Left forelimb (tissue), 1 donor: ENCODE measurements at regions not wholly inside any gene's neighbourhood (a gene's known extent, or its start where the extent isn't known, plus 50 kb on each side); places are given as distances from the start of the nearest gene placed in this dataset.
"Not testable (repeated sequence)": the region's sequence is repeated elsewhere in the genome, so short reads cannot be mapped to it uniquely, and the experiment has no call there.

Experiments used
- DNase-seq: peaks from one replicate; pipeline ENCODE4 v3.0.0-alpha.2; 2018; ENCODE audit warnings: low spot score

DNA sequence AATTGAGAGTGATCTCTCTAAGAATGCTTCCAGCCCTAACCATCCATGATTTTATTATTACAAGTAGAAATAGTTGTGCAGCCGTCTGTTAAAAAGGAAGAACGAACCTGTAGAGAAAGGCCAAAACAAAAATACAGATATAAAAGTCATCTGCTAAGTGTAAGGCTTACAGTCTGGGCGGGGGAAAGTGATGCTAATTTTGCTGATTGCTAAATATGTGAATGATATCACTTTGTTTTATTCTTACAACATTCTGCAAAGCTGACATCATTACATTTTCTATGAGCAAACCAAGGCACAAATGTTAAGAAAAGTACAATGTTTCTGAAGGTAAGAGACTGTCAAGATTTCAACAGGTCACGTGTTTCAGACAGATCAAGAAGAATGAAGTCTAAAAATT lies 101.5 kb upstream of the RAP1B start:
- DNase-seq = no peak

DNA sequence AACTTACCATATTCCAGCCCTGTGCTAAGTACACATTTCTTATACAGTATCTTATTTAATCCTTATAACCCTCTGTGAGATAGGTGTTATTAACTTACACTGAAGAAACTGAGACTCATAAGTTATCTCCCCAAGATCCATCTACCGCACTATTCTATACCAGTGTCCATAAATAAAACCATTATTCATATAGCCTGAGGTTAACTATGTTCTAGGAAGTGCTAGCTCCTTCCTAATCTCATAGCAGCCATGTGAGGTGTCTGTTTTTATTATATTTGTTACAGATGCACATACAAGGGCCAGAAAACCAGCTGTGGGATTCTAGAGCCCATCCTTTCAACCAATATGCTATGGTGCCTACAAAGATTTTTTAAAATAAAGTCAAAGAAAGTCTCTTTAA lies 100.3 kb upstream of the RAP1B start:
- no peak for DNase-seq

DNA sequence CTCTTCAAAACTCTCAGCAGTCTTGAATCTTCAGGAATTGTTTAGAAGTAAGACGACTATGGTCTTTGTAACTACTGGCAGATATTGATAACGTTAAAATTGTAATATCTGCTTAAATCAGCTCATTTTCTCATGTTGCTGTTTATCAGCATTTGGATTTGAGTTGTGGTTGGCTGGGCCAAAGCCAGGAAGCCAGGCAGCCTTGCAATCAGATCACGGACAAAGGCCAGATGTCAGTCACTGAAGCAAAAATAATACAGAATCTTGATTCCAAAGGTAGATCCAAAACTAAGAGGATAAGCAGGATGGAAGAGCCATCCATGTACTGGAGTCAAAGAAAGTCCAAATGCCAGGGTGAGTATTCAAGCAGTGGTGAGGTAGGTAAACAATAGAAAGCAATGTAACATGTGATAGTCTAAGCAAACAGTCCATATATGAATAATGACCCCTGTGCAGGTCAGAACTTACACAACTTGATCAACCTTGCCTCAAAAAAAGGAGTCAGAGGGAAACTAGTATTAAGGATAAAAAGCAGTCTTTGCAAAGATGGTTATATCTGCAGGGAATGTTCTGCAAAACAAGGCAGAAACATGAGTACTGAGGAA lies 95.8 kb upstream of the RAP1B start:
- DNase-seq = no peak

DNA sequence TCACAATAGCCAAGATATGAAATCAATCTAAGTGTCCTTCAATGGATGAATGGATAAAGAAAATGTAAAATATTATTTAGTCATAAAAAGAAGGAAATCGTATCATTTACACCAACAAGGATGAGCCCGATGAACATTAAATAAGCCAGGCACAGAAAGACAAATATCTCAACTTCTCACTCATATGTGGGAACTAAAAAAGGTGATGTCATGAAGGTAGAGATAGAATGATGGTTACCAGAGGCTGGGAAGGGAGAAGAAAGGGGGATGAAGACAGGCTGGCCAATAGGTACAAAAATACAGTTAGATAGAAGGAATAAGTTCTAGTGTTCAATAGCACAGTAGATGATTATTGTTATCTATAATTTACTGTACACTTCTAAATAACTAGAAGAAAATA lies 94.9 kb upstream of the RAP1B start:
- DNase-seq = no peak

DNA sequence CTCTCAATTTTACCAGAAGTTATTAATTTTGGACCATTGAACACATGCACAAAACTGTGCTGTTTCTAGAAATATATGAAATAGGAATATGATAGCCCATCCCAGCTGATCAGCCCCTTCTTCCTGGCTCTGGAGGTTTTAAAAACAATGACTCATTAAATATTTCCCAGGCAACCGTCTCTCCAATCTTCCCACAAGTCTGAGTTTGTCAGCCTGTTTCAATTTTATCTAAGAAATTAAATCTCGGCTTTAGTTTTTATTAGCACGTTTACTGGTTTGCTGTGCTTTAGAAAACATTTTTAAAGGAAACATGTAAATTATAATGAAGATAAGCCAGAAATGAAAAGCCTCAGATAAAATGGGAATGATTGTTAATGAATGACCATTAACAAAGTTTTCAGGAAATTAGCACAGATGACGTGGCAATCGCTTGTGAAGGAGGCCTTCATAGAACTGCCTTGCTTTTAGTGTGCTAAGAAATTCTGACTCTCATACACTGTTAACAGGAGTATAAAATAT lies 89.3 kb upstream of the RAP1B start:
- DNase-seq = no peak

- DNase-seq = no peak
These were observed 88.7 kb upstream of the RAP1B start for GRCh38 chr12:68521848-68522502.

GRCh38 chr12:68529466-68529865 lies 81.2 kb upstream of the RAP1B start:
- no peak for DNase-seq

DNA sequence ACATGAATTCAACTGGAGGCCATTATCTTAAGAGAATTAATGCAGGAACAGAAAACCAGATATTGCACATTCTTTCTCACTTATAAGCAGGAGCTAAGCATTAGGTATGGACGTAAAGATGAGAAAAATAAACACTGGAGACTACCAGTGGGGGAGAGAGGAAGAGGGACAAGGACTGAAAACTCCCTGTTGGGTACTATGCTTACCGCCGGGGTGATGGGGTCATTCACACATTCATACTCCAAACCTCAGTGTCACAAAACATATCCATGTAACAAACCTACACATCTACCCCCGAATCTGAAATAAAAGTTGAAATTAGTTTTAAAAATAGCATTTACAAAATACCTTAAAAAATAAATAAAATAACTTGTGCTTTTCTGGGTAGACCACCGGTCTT lies 80.8 kb upstream of the RAP1B start:
- DNase-seq = no peak

DNA sequence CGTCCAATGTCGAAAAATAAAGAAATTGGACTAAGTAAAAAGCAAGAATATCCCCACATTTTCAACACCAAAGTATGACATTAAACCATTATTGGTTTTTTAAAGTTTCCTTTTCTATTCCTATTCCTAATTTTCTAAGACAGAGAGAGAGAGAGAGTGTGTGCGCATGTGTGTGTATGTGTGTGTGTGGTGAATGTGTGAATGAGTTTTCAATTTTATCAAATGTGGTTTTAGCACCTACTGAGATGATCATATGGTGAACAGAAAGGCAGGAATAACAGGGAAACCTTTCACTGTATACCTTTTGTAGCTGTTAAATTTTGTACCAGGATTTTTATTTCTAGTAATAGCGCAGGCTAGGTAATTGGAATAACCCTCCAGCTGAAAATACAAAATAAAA lies 80.4 kb upstream of the RAP1B start:
- no peak for DNase-seq

- DNase-seq = no peak
These were observed 79.7 kb upstream of the RAP1B start for GRCh38 chr12:68530965-68531364.

- DNase-seq = no peak
These were observed 78.4 kb upstream of the RAP1B start for GRCh38 chr12:68532204-68532886.

DNA sequence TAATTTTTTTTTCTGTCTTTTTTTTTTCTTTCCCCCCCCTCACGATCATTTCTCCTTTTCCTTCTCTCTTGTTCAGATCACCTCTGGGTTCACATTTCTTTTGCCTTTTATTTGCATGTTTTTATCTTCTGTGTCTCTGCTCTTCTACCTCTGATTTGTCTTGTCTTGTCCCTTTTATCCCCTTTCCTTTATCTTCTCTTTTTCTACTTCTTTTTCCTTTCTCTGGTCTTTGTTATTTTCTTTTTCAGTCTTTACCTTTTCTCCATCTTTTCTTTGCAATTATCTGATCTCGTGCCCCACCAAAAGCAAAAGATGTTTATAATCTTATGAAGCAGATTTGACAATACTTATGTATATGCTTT lies 77.8 kb upstream of the RAP1B start:
- no peak for DNase-seq

GRCh38 chr12:68534108-68534507 lies 76.6 kb upstream of the RAP1B start:
- no peak for DNase-seq

DNA sequence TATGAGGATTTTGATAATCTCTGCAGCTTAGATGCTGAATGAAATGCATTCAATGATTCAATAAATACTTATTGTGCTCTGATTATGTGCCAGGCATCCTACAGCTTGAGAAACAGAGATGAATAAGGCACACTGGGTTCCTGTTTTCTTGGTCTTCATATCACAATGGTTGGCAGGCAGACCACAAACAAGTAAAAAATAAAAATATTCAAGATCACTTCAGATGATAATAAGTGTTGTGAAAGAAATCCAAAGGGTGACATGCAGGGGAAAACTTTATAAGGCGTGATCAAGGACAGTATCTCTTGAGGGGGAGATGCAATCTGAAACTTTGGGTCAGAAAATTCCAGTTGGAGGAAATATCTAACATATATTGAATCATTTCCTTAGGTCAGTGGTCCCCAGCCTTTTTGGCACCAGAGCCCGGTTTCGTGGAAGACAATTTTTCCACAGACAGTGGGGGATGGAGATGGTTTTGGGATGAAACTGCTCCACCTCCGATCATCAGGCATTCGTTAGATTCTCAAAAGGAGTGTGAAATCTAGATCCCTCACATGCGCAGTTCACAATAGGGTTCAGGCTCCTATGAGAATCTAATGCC lies 73.7 kb upstream of the RAP1B start:
- DNase-seq = no peak

GRCh38 chr12:68537571-68537970 lies 73.1 kb upstream of the RAP1B start:
- DNase-seq = no peak

DNA sequence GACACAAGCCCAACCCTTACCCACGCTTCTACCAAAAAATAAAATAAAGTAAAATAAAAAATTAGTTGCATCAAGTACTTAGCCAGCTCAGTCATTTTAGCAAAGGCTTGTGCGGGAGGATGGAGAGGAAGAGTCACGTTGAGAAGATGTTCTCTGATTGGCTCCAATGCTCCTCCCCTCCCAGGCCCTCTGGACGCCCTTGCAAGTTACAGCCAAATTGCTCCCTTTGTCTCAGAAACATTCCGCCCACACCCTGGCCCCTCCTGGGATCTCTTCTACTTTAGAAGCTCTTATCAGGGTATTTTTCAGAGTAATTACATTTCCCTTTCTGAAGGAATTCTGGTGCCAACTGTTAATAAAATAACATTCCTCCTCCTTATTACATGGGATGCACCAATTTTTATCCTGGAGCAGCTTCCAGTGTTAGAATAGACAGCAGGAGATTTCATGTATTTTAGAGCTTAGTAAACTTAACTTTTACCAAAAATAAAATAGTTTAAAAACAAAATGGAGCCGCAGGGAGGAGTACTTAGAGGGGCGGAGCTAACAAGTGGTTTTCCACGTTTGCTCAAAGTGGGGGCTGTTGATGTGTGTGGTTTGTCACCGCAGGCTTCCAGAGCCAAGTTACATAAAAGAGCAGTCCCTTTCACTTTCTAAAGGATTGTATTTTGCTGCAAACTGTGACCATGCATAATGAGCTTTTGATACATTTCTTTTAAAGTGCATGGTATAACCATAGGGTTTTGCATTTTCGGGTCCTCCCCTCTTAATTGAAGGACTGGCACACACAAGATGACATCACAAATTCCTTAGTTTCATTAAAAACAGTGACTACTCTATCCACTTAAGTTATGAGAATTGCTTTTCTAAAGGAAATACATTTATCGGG lies 71.7 kb upstream of the RAP1B start:
- DNase-seq = peak; percentile 64

- no peak for DNase-seq
These were observed 71.1 kb upstream of the RAP1B start for GRCh38 chr12:68539615-68539952.

DNA sequence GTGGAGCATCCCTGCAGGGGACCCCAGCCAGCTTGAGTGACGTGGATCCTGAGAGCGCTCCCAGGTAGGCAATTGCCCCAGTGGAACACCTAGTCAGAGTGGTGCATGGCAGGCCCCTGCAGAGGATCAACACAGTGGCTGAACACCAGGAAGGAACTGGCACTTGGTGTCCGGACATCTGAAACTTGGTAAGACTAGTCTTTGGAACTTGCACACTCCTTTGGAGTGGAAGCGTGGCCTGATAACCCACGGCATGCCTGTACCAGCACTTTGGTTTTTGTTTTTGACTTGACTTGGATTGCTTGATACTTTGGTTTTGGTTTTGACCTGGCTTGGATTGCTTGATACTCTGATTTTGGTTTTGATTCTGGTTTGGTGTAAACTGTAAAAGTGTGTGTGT lies 69.9 kb upstream of the RAP1B start:
- DNase-seq = not testable (repeated sequence)

- not testable (repeated sequence) for DNase-seq
These were observed 63.4 kb upstream of the RAP1B start for GRCh38 chr12:68547318-68547717.

DNA sequence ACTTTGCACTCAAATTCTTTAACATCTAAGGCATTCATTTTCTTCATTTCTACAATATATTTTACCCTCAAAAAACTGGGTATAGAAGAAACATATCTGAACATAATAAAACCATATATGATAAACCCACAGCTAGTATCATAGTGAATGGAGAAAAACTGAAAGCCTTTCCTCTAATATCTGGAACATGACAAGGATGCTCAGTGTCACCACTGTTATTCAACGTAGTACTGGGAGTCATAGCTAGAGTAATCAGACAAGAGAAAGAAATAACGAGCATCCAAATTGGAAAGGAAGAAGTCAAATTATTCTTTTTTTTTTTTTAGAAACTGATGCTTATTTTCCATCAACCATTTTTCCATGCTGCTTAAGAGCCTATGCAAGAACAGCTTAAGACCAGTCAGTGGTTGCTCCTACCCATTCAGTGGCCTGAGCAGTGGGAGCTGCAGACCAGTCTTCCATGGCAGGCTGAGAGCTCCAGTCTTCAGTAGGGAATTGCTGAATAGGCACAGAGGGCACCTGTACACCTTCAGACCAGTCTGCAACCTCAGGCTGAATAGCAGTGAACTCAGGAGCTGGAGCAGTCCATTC lies 58.0 kb upstream of the RAP1B start:
- DNase-seq = not testable (repeated sequence)

- DNase-seq = no peak
These were observed 53.5 kb upstream of the RAP1B start for GRCh38 chr12:68557011-68557730.
